ENCODE measurements at regions not wholly inside any gene's neighbourhood (a gene's known extent, or its start where the extent isn't known, plus 50 kb on each side); places are given as distances from the start of the nearest gene placed in this dataset.

DNA sequence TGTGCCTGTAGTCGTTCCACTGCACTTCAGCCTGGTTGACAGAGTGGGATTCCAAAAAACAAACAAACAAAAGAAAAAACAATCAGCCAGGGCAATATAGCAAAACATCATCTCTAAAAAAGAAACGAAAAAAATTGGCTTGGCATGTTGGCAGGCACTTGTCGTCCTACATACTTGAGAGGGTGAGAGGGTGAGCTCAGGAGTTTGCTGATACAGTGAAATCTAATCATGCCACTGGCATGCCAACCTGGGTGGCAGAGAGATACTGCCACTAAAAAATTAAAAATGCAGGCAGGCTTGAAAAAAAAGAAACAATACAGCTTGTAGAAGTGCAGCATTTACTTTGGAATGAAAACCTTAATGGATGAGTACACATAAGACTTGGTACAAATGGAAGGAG is 282.9 kb upstream of the RGPD4 start:
- Histone ChIP-seq H3K4me1 (ENCODE audit: control insufficient read depth in 2 of 2, insufficient read depth in 1 of 2, low read depth in 1 of 2, low read length in 2 of 2) (no peaks in the 10 kb centered on the region), H2AK5ac (ENCODE audit: low read depth, low read length) (no peak overlapping the region), H3K14ac (ENCODE audit: low read length) (no peak overlapping the region), H4K8ac (ENCODE audit: low read depth, low read length) (no peak overlapping the region), H2BK12ac (ENCODE audit: low read length) (no peak overlapping the region), H3K27ac (replicated peaks; ENCODE audit: low read length) (no peak overlapping the region), H3K79me1 (ENCODE audit: low read depth, low read length) (peaks cover 4% of the 10 kb centered on the region), H3K23ac (ENCODE audit: low read depth, low read length, poor library complexity) (no peak overlapping the region), H4K91ac (ENCODE audit: low read depth, low read length, poor library complexity) (no peak overlapping the region), H3K4me3 (ENCODE audit: low read length in 2 of 2) (no peak overlapping the region), H3K9me3 (replicated peaks in 1 of 2; ENCODE audit: control insufficient read depth in 2 of 2, insufficient read depth in 1 of 2, low read depth in 1 of 2, low read length in 2 of 2) (no peaks in the 10 kb centered on the region), H3K27me3 (ENCODE audit: control insufficient read depth in 3 of 3, insufficient read depth in 3 of 3, low read depth in 1 of 3, low read length in 3 of 3) (no peaks in the 10 kb centered on the region), H3K4ac (ENCODE audit: low read length) (no peak overlapping the region), H2BK5ac (ENCODE audit: low read length) (no peak overlapping the region), H3K18ac (ENCODE audit: low read length) (no peak overlapping the region), H3K4me2 (ENCODE audit: insufficient read depth, low read length, poor library complexity, severe bottlenecking) (no peak overlapping the region), H3K9ac (ENCODE audit: low read depth, low read length, poor library complexity) (no peak overlapping the region), H2AFZ (ENCODE audit: low read length) (no peak overlapping the region), H3K36me3 (replicated peaks in 1 of 2; ENCODE audit: control insufficient read depth in 2 of 2, insufficient read depth in 2 of 2, low read length in 2 of 2) (no peaks in the 10 kb centered on the region), H2BK120ac (ENCODE audit: low read depth, low read length) (no peak overlapping the region), H2BK15ac (ENCODE audit: low read length) (no peak overlapping the region)
- DNase-seq (ENCODE audit: low spot score): no peak
- no CpG with 5 or more reads among the region's 3 CpGs for WGBS, 2 donors (ENCODE audit: extremely low coverage in 2 of 2, insufficient read length in 2 of 2, insufficient replicate concordance in 1 of 2)

- no peak overlapping the region for H3K4me3 ChIP-seq (ENCODE audit: low read length in 2 of 2)
- no peak for DNase-seq (ENCODE audit: low spot score)
- H2BK120ac ChIP-seq (ENCODE audit: low read depth, low read length): no peak overlapping the region
- H4K8ac ChIP-seq (ENCODE audit: low read depth, low read length): no peak overlapping the region
- H2BK5ac ChIP-seq (ENCODE audit: low read length): no peak overlapping the region
- H3K4ac ChIP-seq (ENCODE audit: low read length): no peak overlapping the region
- no peak overlapping the region for H3K4me2 ChIP-seq (ENCODE audit: insufficient read depth, low read length, poor library complexity, severe bottlenecking)
- H3K27me3 ChIP-seq (ENCODE audit: control insufficient read depth in 3 of 3, insufficient read depth in 3 of 3, low read depth in 1 of 3, low read length in 3 of 3): no peaks in the 10 kb centered on the region
- H3K79me1 ChIP-seq (ENCODE audit: low read depth, low read length): peaks cover 4% of the 10 kb centered on the region
- no peaks in the 10 kb centered on the region for H3K4me1 ChIP-seq (ENCODE audit: control insufficient read depth in 2 of 2, insufficient read depth in 1 of 2, low read depth in 1 of 2, low read length in 2 of 2)
- no peak overlapping the region for H2BK12ac ChIP-seq (ENCODE audit: low read length)
- no peak overlapping the region for H3K14ac ChIP-seq (ENCODE audit: low read length)
- no peak overlapping the region for H4K91ac ChIP-seq (ENCODE audit: low read depth, low read length, poor library complexity)
- H3K27ac ChIP-seq (replicated peaks; ENCODE audit: low read length): no peak overlapping the region
- H3K9me3 ChIP-seq (replicated peaks in 1 of 2; ENCODE audit: control insufficient read depth in 2 of 2, insufficient read depth in 1 of 2, low read depth in 1 of 2, low read length in 2 of 2): no peaks in the 10 kb centered on the region
- no peak overlapping the region for H2BK15ac ChIP-seq (ENCODE audit: low read length)
- no peak overlapping the region for H3K9ac ChIP-seq (ENCODE audit: low read depth, low read length, poor library complexity)
- H2AK5ac ChIP-seq (ENCODE audit: low read depth, low read length): no peak overlapping the region
- peak overlapping the region; percentile 13 for H3K18ac ChIP-seq (ENCODE audit: low read length)
- no peaks in the 10 kb centered on the region for H3K36me3 ChIP-seq (replicated peaks in 1 of 2; ENCODE audit: control insufficient read depth in 2 of 2, insufficient read depth in 2 of 2, low read length in 2 of 2)
- no CpG with 5 or more reads among the region's 11 CpGs for WGBS, 2 donors (ENCODE audit: extremely low coverage in 2 of 2, insufficient read length in 2 of 2, insufficient replicate concordance in 1 of 2)
- H2AFZ ChIP-seq (ENCODE audit: low read length): no peak overlapping the region
- H3K23ac ChIP-seq (ENCODE audit: low read depth, low read length, poor library complexity): no peak overlapping the region
These were observed 281.6 kb upstream of the RGPD4 start for GRCh38 chr2:107545066-107545465.

- H3K9ac ChIP-seq (ENCODE audit: low read depth, low read length, poor library complexity): no peak overlapping the region
- peaks cover 4% of the 10 kb centered on the region for H3K79me1 ChIP-seq (ENCODE audit: low read depth, low read length)
- H3K27me3 ChIP-seq (ENCODE audit: control insufficient read depth in 3 of 3, insufficient read depth in 3 of 3, low read depth in 1 of 3, low read length in 3 of 3): no peaks in the 10 kb centered on the region
- H2BK12ac ChIP-seq (ENCODE audit: low read length): no peak overlapping the region
- H4K8ac ChIP-seq (ENCODE audit: low read depth, low read length): no peak overlapping the region
- H2AFZ ChIP-seq (ENCODE audit: low read length): no peak overlapping the region
- H3K9me3 ChIP-seq (replicated peaks in 1 of 2; ENCODE audit: control insufficient read depth in 2 of 2, insufficient read depth in 1 of 2, low read depth in 1 of 2, low read length in 2 of 2): no peaks in the 10 kb centered on the region
- no peak overlapping the region for H3K4me3 ChIP-seq (ENCODE audit: low read length in 2 of 2)
- H3K4me1 ChIP-seq (ENCODE audit: control insufficient read depth in 2 of 2, insufficient read depth in 1 of 2, low read depth in 1 of 2, low read length in 2 of 2): no peaks in the 10 kb centered on the region
- H3K4ac ChIP-seq (ENCODE audit: low read length): no peak overlapping the region
- H3K23ac ChIP-seq (ENCODE audit: low read depth, low read length, poor library complexity): no peak overlapping the region
- H2BK120ac ChIP-seq (ENCODE audit: low read depth, low read length): no peak overlapping the region
- H3K14ac ChIP-seq (ENCODE audit: low read length): no peak overlapping the region
- no peak overlapping the region for H3K4me2 ChIP-seq (ENCODE audit: insufficient read depth, low read length, poor library complexity, severe bottlenecking)
- DNase-seq (ENCODE audit: low spot score): no peak
- no peak overlapping the region for H2BK15ac ChIP-seq (ENCODE audit: low read length)
- WGBS, 2 donors (ENCODE audit: extremely low coverage in 2 of 2, insufficient read length in 2 of 2, insufficient replicate concordance in 1 of 2): no CpG with 5 or more reads among the region's 4 CpGs
- H2AK5ac ChIP-seq (ENCODE audit: low read depth, low read length): no peak overlapping the region
- H2BK5ac ChIP-seq (ENCODE audit: low read length): no peak overlapping the region
- no peaks in the 10 kb centered on the region for H3K36me3 ChIP-seq (replicated peaks in 1 of 2; ENCODE audit: control insufficient read depth in 2 of 2, insufficient read depth in 2 of 2, low read length in 2 of 2)
- no peak overlapping the region for H4K91ac ChIP-seq (ENCODE audit: low read depth, low read length, poor library complexity)
- H3K27ac ChIP-seq (replicated peaks; ENCODE audit: low read length): no peak overlapping the region
- no peak overlapping the region for H3K18ac ChIP-seq (ENCODE audit: low read length)
These were observed 280.8 kb upstream of the RGPD4 start for GRCh38 chr2:107545851-107546250.

DNA sequence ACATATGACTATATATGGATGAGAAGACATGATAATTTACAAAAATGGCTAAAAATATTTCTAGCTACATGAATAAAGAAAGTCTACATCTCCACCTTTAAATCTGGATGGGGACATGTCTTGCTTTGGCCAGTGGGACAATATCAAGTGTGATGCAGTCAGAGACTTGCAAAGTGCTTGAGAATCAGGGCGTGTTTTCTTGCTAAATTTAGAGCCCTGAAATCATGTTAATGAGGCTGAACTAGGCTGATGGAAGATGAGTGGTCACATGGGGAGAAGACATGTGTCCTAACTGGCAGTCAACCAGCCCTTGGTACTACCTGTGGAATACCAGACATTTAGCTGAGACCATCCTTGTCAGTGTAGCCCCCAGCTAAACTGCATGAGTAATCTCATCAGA is 278.5 kb upstream of the RGPD4 start:
- no peak overlapping the region for H2BK5ac ChIP-seq (ENCODE audit: low read length)
- H3K9ac ChIP-seq (ENCODE audit: low read depth, low read length, poor library complexity): no peak overlapping the region
- no peak overlapping the region for H2BK12ac ChIP-seq (ENCODE audit: low read length)
- H3K23ac ChIP-seq (ENCODE audit: low read depth, low read length, poor library complexity): no peak overlapping the region
- no peak overlapping the region for H4K8ac ChIP-seq (ENCODE audit: low read depth, low read length)
- H3K14ac ChIP-seq (ENCODE audit: low read length): no peak overlapping the region
- peaks cover 4% of the 10 kb centered on the region for H3K79me1 ChIP-seq (ENCODE audit: low read depth, low read length)
- H3K4me1 ChIP-seq (ENCODE audit: control insufficient read depth in 2 of 2, insufficient read depth in 1 of 2, low read depth in 1 of 2, low read length in 2 of 2): no peaks in the 10 kb centered on the region
- DNase-seq (ENCODE audit: low spot score): no peak
- no peak overlapping the region for H3K4me2 ChIP-seq (ENCODE audit: insufficient read depth, low read length, poor library complexity, severe bottlenecking)
- H3K4me3 ChIP-seq (ENCODE audit: low read length in 2 of 2): peak overlapping the region in 1 of 2 donors; percentile 14
- H4K91ac ChIP-seq (ENCODE audit: low read depth, low read length, poor library complexity): no peak overlapping the region
- no peak overlapping the region for H2AK5ac ChIP-seq (ENCODE audit: low read depth, low read length)
- no peak overlapping the region for H2BK15ac ChIP-seq (ENCODE audit: low read length)
- no peaks in the 10 kb centered on the region for H3K36me3 ChIP-seq (replicated peaks in 1 of 2; ENCODE audit: control insufficient read depth in 2 of 2, insufficient read depth in 2 of 2, low read length in 2 of 2)
- no peak overlapping the region for H3K27ac ChIP-seq (replicated peaks; ENCODE audit: low read length)
- H2BK120ac ChIP-seq (ENCODE audit: low read depth, low read length): no peak overlapping the region
- no peak overlapping the region for H2AFZ ChIP-seq (ENCODE audit: low read length)
- no peak overlapping the region for H3K18ac ChIP-seq (ENCODE audit: low read length)
- no peaks in the 10 kb centered on the region for H3K27me3 ChIP-seq (ENCODE audit: control insufficient read depth in 3 of 3, insufficient read depth in 3 of 3, low read depth in 1 of 3, low read length in 3 of 3)
- no CpG with 5 or more reads among the region's 1 CpG for WGBS, 2 donors (ENCODE audit: extremely low coverage in 2 of 2, insufficient read length in 2 of 2, insufficient replicate concordance in 1 of 2)
- H3K4ac ChIP-seq (ENCODE audit: low read length): no peak overlapping the region
- H3K9me3 ChIP-seq (replicated peaks in 1 of 2; ENCODE audit: control insufficient read depth in 2 of 2, insufficient read depth in 1 of 2, low read depth in 1 of 2, low read length in 2 of 2): no peaks in the 10 kb centered on the region
